Astrocyte (in vitro differentiated cells and primary cell): ENCODE measurements at regions not wholly inside any gene's neighbourhood (a gene's known extent, or its start where the extent isn't known, plus 50 kb on each side); places are given as distances from the start of the nearest gene placed in this dataset.
"Not testable (repeated sequence)": the region's sequence is repeated elsewhere in the genome, so short reads cannot be mapped to it uniquely, and the experiment has no call there.

Experiments used
- DNase-seq: peaks from one replicate; pipeline ENCODE4 v3.0.0-alpha.2; 2010; ENCODE audit warnings: low read depth
- FAIRE-seq: peaks from 2 replicates; lab custom pipeline; 2011; peaks lifted over from hg19 to GRCh38; lab: Jason Lieb, UNC
- H2AFZ ChIP-seq: 2 replicates; pipeline ENCODE4 v1.6.0; 2012; ENCODE audit warnings: low read depth, low read length, inconsistent platforms
- H3K27ac ChIP-seq: 2 replicates; pipeline ENCODE4 v1.5.1; 2011; ENCODE audit warnings: low read depth, low read length, inconsistent platforms
- H3K27me3 ChIP-seq: 2 replicates; pipeline ENCODE4 v1.6.0; 2011; ENCODE audit warnings: low read length, inconsistent platforms; ENCODE audit not compliant: insufficient read depth
- H3K36me3 ChIP-seq: 2 replicates; pipeline ENCODE4 v1.5.1; 2011; ENCODE audit warnings: low read length, inconsistent platforms; ENCODE audit not compliant: insufficient read depth
- H3K4me1 ChIP-seq: 2 replicates; pipeline ENCODE4 v1.5.1; 2011; ENCODE audit warnings: low read length, inconsistent platforms; ENCODE audit not compliant: insufficient read depth
- H3K4me2 ChIP-seq: 2 replicates; pipeline ENCODE4 v1.6.0; 2012; ENCODE audit warnings: low read length, inconsistent platforms
- H3K4me3 ChIP-seq: 2 replicates; pipeline ENCODE4 v1.5.1; 2011; ENCODE audit warnings: low read depth, mild to moderate bottlenecking, low read length, inconsistent platforms; ENCODE audit not compliant: insufficient read depth
- H3K79me2 ChIP-seq: 2 replicates; pipeline ENCODE4 v1.6.0; 2012; ENCODE audit warnings: mild to moderate bottlenecking, low read length, inconsistent platforms; ENCODE audit not compliant: insufficient read depth
- H3K9ac ChIP-seq: 2 replicates; pipeline ENCODE4 v1.6.0; 2012; ENCODE audit warnings: mild to moderate bottlenecking, low read length, inconsistent platforms
- H3K9me3 ChIP-seq: 2 replicates; pipeline ENCODE4 v1.5.1; 2012; ENCODE audit warnings: low read depth, mild to moderate bottlenecking, low read length, inconsistent platforms; ENCODE audit not compliant: insufficient read depth
- H4K20me1 ChIP-seq: 2 replicates; pipeline ENCODE4 v1.6.0; 2012; ENCODE audit warnings: low read length, inconsistent platforms; ENCODE audit not compliant: insufficient read depth
- H3K27ac Mint-ChIP-seq: one replicate; pipeline ENCODE4 v1.8.0; 2021; ENCODE audit warnings: mild to moderate bottlenecking, mixed read lengths; ENCODE audit not compliant: unreplicated experiment
- H3K27me3 Mint-ChIP-seq: one replicate; pipeline ENCODE4 v1.8.0; 2021; ENCODE audit warnings: low read depth, mixed read lengths; ENCODE audit not compliant: unreplicated experiment
- H3K36me3 Mint-ChIP-seq: one replicate; pipeline ENCODE4 v1.8.0; 2021; ENCODE audit warnings: low read depth, mixed read lengths; ENCODE audit not compliant: unreplicated experiment
- H3K4me1 Mint-ChIP-seq: one replicate; pipeline ENCODE4 v1.8.0; 2021; ENCODE audit warnings: low read depth, mixed read lengths; ENCODE audit not compliant: unreplicated experiment
- H3K4me3 Mint-ChIP-seq: one replicate; pipeline ENCODE4 v1.8.0; 2021; ENCODE audit warnings: mild to moderate bottlenecking, moderate library complexity, mixed read lengths; ENCODE audit not compliant: unreplicated experiment
- H3K9me3 Mint-ChIP-seq: one replicate; pipeline ENCODE4 v1.8.0; 2021; ENCODE audit warnings: mild to moderate bottlenecking, mixed read lengths; ENCODE audit not compliant: unreplicated experiment

DNA sequence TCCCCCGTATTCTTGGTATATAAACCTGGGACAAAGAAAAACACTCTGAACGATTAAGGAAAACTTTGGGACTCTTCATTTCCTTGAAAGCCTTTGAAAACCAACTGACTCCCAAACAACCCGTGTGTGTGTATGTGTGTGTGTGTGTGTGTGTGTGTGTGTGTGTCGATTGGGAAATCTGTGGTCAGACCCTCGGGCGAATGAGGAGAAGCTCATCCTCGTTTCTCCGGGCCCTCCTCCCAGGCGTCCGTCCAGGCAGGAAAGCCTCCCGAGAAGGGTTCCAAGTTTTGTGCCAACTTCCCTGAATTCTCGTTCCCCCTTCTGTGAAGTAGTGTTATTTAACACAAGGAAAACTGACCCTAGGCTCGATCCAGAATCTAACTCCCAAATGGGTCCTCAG lies 4411.6 kb upstream of the TPTE start:
- H3K79me2 ChIP-seq, H4K20me1 ChIP-seq, H2AFZ ChIP-seq, H3K27ac Mint-ChIP-seq, H3K4me3 Mint-ChIP-seq, H3K4me3 ChIP-seq, H3K27me3 ChIP-seq, H3K4me2 ChIP-seq, H3K9ac ChIP-seq, H3K27me3 Mint-ChIP-seq, H3K4me1 ChIP-seq, FAIRE-seq, H3K27ac ChIP-seq, H3K4me1 Mint-ChIP-seq, H3K9me3 ChIP-seq, H3K9me3 Mint-ChIP-seq, H3K36me3 ChIP-seq, H3K36me3 Mint-ChIP-seq: not testable (repeated sequence)
- DNase-seq = peak; percentile 60

GRCh38 chr21:6110716-6111343 lies 4410.6 kb upstream of the TPTE start:
- not testable (repeated sequence) for H3K4me1 Mint-ChIP-seq, H3K9me3 ChIP-seq, H3K27me3 Mint-ChIP-seq, H3K36me3 ChIP-seq, H3K4me1 ChIP-seq, H3K9me3 Mint-ChIP-seq, H3K4me3 Mint-ChIP-seq, H3K27ac Mint-ChIP-seq, H3K27me3 ChIP-seq, H3K27ac ChIP-seq, H4K20me1 ChIP-seq, H3K4me2 ChIP-seq, H3K4me3 ChIP-seq, FAIRE-seq, H2AFZ ChIP-seq, H3K79me2 ChIP-seq, DNase-seq, H3K9ac ChIP-seq, H3K36me3 Mint-ChIP-seq

- H3K4me3 ChIP-seq, H3K4me2 ChIP-seq, H3K27ac ChIP-seq, H3K9me3 ChIP-seq, H3K36me3 ChIP-seq, H3K4me1 ChIP-seq, H3K79me2 ChIP-seq, H3K27ac Mint-ChIP-seq, H2AFZ ChIP-seq, FAIRE-seq, H3K4me1 Mint-ChIP-seq, DNase-seq, H3K27me3 Mint-ChIP-seq, H3K4me3 Mint-ChIP-seq, H4K20me1 ChIP-seq, H3K9ac ChIP-seq, H3K36me3 Mint-ChIP-seq, H3K27me3 ChIP-seq, H3K9me3 Mint-ChIP-seq: not testable (repeated sequence)
Observed at GRCh38 chr21:6111354-6111753, 4410.0 kb upstream of the TPTE start.

DNA sequence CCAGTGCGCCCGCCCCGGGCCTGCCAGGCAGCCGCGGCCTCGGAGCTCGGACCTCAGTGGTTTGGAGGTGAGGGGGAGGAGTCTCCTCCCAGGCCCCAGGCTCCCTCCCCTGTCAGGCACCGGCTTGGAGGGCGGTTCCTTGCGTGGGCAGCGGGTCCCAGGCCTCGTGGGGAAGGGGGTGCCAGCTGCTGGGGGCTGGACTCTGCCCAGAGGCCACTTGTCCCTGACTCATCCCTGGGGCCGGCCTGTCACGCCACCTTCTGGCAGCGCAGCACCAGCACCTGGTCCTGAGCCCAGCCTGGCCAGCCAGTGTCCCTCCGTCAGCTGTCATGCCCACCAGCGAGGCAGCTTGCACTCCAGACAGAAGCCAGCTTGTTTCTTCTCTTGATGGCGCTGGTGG lies 4403.0 kb upstream of the TPTE start:
- FAIRE-seq, H3K4me1 ChIP-seq, H3K9me3 Mint-ChIP-seq, H4K20me1 ChIP-seq, DNase-seq, H3K4me1 Mint-ChIP-seq, H3K79me2 ChIP-seq, H3K36me3 ChIP-seq, H3K36me3 Mint-ChIP-seq, H3K27me3 ChIP-seq, H3K27me3 Mint-ChIP-seq, H3K9me3 ChIP-seq, H3K27ac ChIP-seq, H3K4me2 ChIP-seq, H3K4me3 ChIP-seq, H3K27ac Mint-ChIP-seq, H3K9ac ChIP-seq, H2AFZ ChIP-seq, H3K4me3 Mint-ChIP-seq: not testable (repeated sequence)

DNA sequence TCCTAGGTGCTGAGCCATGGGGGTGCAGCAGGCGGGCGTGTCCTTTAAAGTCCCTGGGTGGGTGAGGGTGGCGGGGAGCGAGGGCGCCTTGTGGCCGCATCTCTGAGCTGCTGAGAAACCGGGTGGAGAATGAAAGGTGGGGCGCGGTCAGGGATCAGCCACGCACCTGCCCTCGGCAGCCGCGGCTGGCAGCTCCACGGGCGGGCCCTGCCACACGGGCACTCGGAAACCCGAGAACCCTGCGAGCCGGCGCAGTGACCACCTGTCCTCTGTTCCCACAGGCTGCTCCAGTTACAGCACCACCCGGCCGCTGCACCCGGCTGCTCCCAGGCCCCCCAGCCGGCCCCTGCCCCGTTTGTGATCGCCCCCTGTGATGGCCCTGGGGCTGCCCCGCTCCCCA lies 4400.5 kb upstream of the TPTE start:
- H3K9me3 Mint-ChIP-seq, DNase-seq, H3K79me2 ChIP-seq, H3K4me3 Mint-ChIP-seq, H3K9ac ChIP-seq, H4K20me1 ChIP-seq, H3K4me2 ChIP-seq, H3K27me3 ChIP-seq, H3K4me1 Mint-ChIP-seq, H3K4me3 ChIP-seq, H2AFZ ChIP-seq, H3K27ac Mint-ChIP-seq, FAIRE-seq, H3K27ac ChIP-seq, H3K4me1 ChIP-seq, H3K9me3 ChIP-seq, H3K36me3 Mint-ChIP-seq, H3K27me3 Mint-ChIP-seq, H3K36me3 ChIP-seq: not testable (repeated sequence)

DNA sequence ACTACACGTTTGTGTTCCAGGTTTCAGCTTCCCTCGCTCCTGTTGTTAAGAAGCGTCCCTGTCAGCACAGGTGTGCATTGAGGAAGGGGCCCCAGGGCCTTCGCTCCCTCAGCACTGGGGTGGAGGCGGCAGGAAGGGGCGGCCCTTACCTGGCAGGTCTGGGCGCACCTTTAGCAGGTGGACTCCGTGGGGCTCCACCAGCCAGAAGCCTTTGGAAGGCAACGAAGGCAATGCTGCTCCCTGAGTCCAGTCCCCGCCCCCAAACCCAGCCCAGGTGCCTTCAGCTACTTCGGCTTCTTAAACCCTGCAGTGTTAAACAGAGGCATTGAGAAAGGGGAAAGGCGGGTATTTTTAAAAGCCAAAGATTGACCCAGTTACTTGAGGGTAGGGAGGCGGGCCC lies 4398.8 kb upstream of the TPTE start:
- H3K4me3 ChIP-seq, DNase-seq, H3K4me2 ChIP-seq, H3K27ac ChIP-seq, H3K36me3 Mint-ChIP-seq, H3K27ac Mint-ChIP-seq, H3K27me3 Mint-ChIP-seq, FAIRE-seq, H3K27me3 ChIP-seq, H3K9ac ChIP-seq, H3K36me3 ChIP-seq, H3K9me3 ChIP-seq, H3K9me3 Mint-ChIP-seq, H3K4me3 Mint-ChIP-seq, H3K79me2 ChIP-seq, H2AFZ ChIP-seq, H3K4me1 Mint-ChIP-seq, H3K4me1 ChIP-seq, H4K20me1 ChIP-seq: not testable (repeated sequence)
